Fibroblast of mammary gland (primary cell): ENCODE measurements at regions not wholly inside any gene's neighbourhood (a gene's known extent, or its start where the extent isn't known, plus 50 kb on each side); places are given as distances from the start of the nearest gene placed in this dataset.
"Not testable (repeated sequence)": the region's sequence is repeated elsewhere in the genome, so short reads cannot be mapped to it uniquely, and the experiment has no call there.

Source experiments
- DNase-seq: peaks from one replicate; pipeline ENCODE4 v3.0.0-alpha.2; 2010; ENCODE audit warnings: low read depth
- H3K4me3 ChIP-seq: 2 replicates; pipeline ENCODE4 v1.5.1; 2011; ENCODE audit warnings: low read depth, mild to moderate bottlenecking, low read length, moderate library complexity; ENCODE audit not compliant: control insufficient read depth
- CTCF ChIP-seq: conservative IDR thresholded peaks from 2 replicates; pipeline ENCODE4 v1.5.1; 2011; ENCODE audit warnings: low read depth, low read length, inconsistent platforms; ENCODE audit not compliant: control insufficient read depth, insufficient read depth

- no peak for TF ChIP-seq CTCF
- H3K4me3 ChIP-seq: no peak overlapping the region
- no peak for DNase-seq
Observed at GRCh38 chr2:147015591-147015990, 829.2 kb upstream of the ACVR2A start.

- peak; percentile 27 for DNase-seq
- no peak overlapping the region for H3K4me3 ChIP-seq
- no peak for TF ChIP-seq CTCF
Observed at GRCh38 chr2:147013696-147014392, 831.0 kb upstream of the ACVR2A start.

- DNase-seq: peak; percentile 38
- TF ChIP-seq CTCF: no peak
- H3K4me3 ChIP-seq: no peak overlapping the region
Observed at GRCh38 chr2:147008481-147008880, 836.3 kb upstream of the ACVR2A start.

- peak; percentile 86 for DNase-seq
- no peak overlapping the region for H3K4me3 ChIP-seq
Observed at GRCh38 chr2:147006736-147007141, 838.1 kb upstream of the ACVR2A start.

GRCh38 chr2:147003081-147003480 lies 841.7 kb upstream of the ACVR2A start:
- H3K4me3 ChIP-seq: no peak overlapping the region
- no peak for DNase-seq
- no peak for TF ChIP-seq CTCF

More at GRCh38 chr2:147006736-147007141, 838.1 kb upstream of the ACVR2A start:
- TF ChIP-seq CTCF: no peak

GRCh38 chr2:147002256-147002655 lies 842.6 kb upstream of the ACVR2A start:
- no peak overlapping the region for H3K4me3 ChIP-seq
- DNase-seq: no peak
- no peak for TF ChIP-seq CTCF

- H3K4me3 ChIP-seq: no peak overlapping the region
- DNase-seq: no peak
Observed at GRCh38 chr2:147001061-147001460, 843.8 kb upstream of the ACVR2A start.

GRCh38 chr2:147000151-147000550 lies 844.7 kb upstream of the ACVR2A start:
- DNase-seq, H3K4me3 ChIP-seq: not testable (repeated sequence)

More at GRCh38 chr2:147001061-147001460, 843.8 kb upstream of the ACVR2A start:
- no peak for TF ChIP-seq CTCF
